ENCODE measurements at regions not wholly inside any gene's neighbourhood (a gene's known extent, or its start where the extent isn't known, plus 50 kb on each side); places are given as distances from the start of the nearest gene placed in this dataset.

DNA sequence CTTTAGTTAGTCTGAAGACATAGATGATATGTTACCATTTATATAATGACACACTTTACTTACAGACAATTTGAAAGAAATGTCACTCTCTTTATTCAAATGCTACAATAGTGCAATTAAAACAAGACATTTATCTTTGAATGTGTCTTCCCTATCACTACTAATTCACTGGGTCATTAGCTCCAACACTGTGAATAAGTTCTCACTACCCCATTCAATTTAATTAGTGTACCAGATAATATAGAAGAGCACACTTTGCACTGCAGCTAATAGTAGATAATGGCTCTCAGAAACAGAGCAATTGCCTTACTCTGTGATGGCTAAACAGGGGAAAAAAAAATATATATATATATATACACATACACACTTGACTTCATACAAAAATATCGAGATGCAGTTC is 497.0 kb downstream of the DTWD2 start:
- TF ChIP-seq POLR2AphosphoS5 (IDR thresholded peaks at IDR 0.05; ENCODE audit: low read depth, low read length) (no peak), POLR2A (IDR thresholded peaks at IDR 0.05; ENCODE audit: low read depth, low read length) (no peak), TAF1 (IDR thresholded peaks at IDR 0.05; ENCODE audit: borderline replicate concordance, low read depth, low read length) (no peak)

Data from GM12892 (cell line).